GM23338 (cell line): ENCODE measurements at regions not wholly inside any gene's neighbourhood (a gene's known extent, or its start where the extent isn't known, plus 50 kb on each side); places are given as distances from the start of the nearest gene placed in this dataset.

ENCODE experiments used
- CREB1 ChIP-seq: fragments of 250-450 bp; sonication (Bioruptor Pico); IDR thresholded peaks from 2 replicates; pipeline ENCODE4 v1.5.0; 2020; ENCODE audit warnings: low read depth, mild to moderate bottlenecking, moderate library complexity
- EZH2 ChIP-seq: fragments of 200-600 bp; sonication (generic); IDR thresholded peaks from one replicate; pipeline ENCODE4 v1.8.0; 2017; ENCODE audit warnings: antibody characterized with exemption, mild to moderate bottlenecking, low read depth; ENCODE audit not compliant: unreplicated experiment
- EZH2phosphoT487 ChIP-seq: fragments of 200-600 bp; sonication (generic); IDR thresholded peaks from one replicate; pipeline ENCODE4 v1.8.1; 2018; ENCODE audit warnings: antibody characterized with exemption; ENCODE audit not compliant: unreplicated experiment
- JUNB ChIP-seq: IDR thresholded peaks from one replicate; pipeline ENCODE4 v1.6.1; 2016; ENCODE audit warnings: antibody characterized with exemption; ENCODE audit not compliant: unreplicated experiment
- NANOG ChIP-seq: IDR thresholded peaks from 2 replicates; pipeline ENCODE4 v1.6.1; 2016; ENCODE audit warnings: antibody characterized with exemption, borderline replicate concordance
- POLR2AphosphoS5 ChIP-seq: IDR thresholded peaks from 2 replicates; pipeline ENCODE4 v1.6.1; 2016; ENCODE audit warnings: antibody characterized with exemption, low read depth
- STAT1 ChIP-seq: IDR thresholded peaks from one replicate; pipeline ENCODE4 v1.6.1; 2016; ENCODE audit warnings: antibody characterized with exemption; ENCODE audit not compliant: unreplicated experiment
- ZNF114 ChIP-seq: fragments of 250-450 bp; sonication (Bioruptor Pico); IDR thresholded peaks from 2 replicates; pipeline ENCODE4 v1.5.0; 2020; ENCODE audit warnings: mild to moderate bottlenecking, moderate library complexity
- TF ChIP-seq, protein P1 (sequence below), 2 experiments: fragments of 200-600 bp in 1 of 2; sonication (generic) in 1 of 2; conservative IDR thresholded peaks; 2 replicates each; pipeline versions ENCODE4 v1.5.1 to v1.6.1; 2016 to 2017; ENCODE audit warnings: antibody characterized with exemption in 2 of 2, low read depth in 2 of 2, mild to moderate bottlenecking in 2 of 2, moderate library complexity in 1 of 2
- TF ChIP-seq, protein P2 (sequence below): IDR thresholded peaks from one replicate; pipeline ENCODE4 v1.6.1; 2018; ENCODE audit warnings: antibody characterized with exemption; ENCODE audit not compliant: unreplicated experiment
- TF ChIP-seq, protein P3 (sequence below): IDR thresholded peaks from 2 replicates; pipeline ENCODE4 v1.6.1; 2016; ENCODE audit warnings: antibody characterized with exemption

DNA sequence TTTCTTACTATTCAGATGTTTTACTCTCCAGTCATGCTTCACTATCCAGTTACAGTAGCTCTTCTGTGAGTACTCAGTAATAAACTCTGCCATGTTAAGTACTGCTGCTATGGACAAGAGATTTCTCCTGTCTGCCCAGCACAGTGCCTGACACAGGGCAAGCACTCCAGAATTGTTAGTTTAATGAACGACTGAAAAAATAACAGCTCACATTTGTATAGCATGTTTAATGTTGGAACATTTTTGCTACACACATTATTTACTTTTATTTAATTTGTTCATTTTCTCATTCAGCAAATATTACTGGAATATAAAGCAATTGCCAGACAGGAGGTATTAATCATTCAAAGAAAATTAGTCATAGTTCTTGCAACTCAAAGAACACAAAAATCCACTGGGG, 142.6 kb upstream of the HMGN3 start:
- TF ChIP-seq, protein P1, sequence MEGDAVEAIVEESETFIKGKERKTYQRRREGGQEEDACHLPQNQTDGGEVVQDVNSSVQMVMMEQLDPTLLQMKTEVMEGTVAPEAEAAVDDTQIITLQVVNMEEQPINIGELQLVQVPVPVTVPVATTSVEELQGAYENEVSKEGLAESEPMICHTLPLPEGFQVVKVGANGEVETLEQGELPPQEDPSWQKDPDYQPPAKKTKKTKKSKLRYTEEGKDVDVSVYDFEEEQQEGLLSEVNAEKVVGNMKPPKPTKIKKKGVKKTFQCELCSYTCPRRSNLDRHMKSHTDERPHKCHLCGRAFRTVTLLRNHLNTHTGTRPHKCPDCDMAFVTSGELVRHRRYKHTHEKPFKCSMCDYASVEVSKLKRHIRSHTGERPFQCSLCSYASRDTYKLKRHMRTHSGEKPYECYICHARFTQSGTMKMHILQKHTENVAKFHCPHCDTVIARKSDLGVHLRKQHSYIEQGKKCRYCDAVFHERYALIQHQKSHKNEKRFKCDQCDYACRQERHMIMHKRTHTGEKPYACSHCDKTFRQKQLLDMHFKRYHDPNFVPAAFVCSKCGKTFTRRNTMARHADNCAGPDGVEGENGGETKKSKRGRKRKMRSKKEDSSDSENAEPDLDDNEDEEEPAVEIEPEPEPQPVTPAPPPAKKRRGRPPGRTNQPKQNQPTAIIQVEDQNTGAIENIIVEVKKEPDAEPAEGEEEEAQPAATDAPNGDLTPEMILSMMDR (conservative IDR thresholded peaks at IDR 0.05; ENCODE audit: low read depth in 2 of 2) = no peak
- TF ChIP-seq POLR2AphosphoS5 (no peak), EZH2phosphoT487 (no peak), EZH2 (no peak), STAT1 (no peak), CREB1 (CRISPR knock-in tag) (no peak), NANOG (no peak), JUNB (no peak), ZNF114 (CRISPR knock-in tag) (no peak)
- TF ChIP-seq, protein P2, sequence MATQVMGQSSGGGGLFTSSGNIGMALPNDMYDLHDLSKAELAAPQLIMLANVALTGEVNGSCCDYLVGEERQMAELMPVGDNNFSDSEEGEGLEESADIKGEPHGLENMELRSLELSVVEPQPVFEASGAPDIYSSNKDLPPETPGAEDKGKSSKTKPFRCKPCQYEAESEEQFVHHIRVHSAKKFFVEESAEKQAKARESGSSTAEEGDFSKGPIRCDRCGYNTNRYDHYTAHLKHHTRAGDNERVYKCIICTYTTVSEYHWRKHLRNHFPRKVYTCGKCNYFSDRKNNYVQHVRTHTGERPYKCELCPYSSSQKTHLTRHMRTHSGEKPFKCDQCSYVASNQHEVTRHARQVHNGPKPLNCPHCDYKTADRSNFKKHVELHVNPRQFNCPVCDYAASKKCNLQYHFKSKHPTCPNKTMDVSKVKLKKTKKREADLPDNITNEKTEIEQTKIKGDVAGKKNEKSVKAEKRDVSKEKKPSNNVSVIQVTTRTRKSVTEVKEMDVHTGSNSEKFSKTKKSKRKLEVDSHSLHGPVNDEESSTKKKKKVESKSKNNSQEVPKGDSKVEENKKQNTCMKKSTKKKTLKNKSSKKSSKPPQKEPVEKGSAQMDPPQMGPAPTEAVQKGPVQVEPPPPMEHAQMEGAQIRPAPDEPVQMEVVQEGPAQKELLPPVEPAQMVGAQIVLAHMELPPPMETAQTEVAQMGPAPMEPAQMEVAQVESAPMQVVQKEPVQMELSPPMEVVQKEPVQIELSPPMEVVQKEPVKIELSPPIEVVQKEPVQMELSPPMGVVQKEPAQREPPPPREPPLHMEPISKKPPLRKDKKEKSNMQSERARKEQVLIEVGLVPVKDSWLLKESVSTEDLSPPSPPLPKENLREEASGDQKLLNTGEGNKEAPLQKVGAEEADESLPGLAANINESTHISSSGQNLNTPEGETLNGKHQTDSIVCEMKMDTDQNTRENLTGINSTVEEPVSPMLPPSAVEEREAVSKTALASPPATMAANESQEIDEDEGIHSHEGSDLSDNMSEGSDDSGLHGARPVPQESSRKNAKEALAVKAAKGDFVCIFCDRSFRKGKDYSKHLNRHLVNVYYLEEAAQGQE = no peak
- TF ChIP-seq, protein P3, sequence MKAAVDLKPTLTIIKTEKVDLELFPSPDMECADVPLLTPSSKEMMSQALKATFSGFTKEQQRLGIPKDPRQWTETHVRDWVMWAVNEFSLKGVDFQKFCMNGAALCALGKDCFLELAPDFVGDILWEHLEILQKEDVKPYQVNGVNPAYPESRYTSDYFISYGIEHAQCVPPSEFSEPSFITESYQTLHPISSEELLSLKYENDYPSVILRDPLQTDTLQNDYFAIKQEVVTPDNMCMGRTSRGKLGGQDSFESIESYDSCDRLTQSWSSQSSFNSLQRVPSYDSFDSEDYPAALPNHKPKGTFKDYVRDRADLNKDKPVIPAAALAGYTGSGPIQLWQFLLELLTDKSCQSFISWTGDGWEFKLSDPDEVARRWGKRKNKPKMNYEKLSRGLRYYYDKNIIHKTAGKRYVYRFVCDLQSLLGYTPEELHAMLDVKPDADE = no peak
